GM08714 (cell line): ENCODE measurements at regions not wholly inside any gene's neighbourhood (a gene's known extent, or its start where the extent isn't known, plus 50 kb on each side); places are given as distances from the start of the nearest gene placed in this dataset.

ENCODE experiments used
- H3K4me3 ChIP-seq: fragments of 200-500 bp; sonication (Bioruptor generic); 2 replicates; pipeline ENCODE4 v1.5.1; 2014; ENCODE audit warnings: mild to moderate bottlenecking, low read length, inconsistent platforms
- ZNF274 ChIP-seq: IDR thresholded peaks from 2 replicates; pipeline ENCODE4 v1.6.1; 2012; ENCODE audit warnings: mild to moderate bottlenecking, low read depth, low read length

- no peak overlapping the region for H3K4me3 ChIP-seq
- no peak for TF ChIP-seq ZNF274
Measured at GRCh38 chr17:69800870-69801269, 274.2 kb upstream of the KCNJ16 start.

GRCh38 chr17:69801368-69801767 lies 273.7 kb upstream of the KCNJ16 start:
- no peak overlapping the region for H3K4me3 ChIP-seq
- TF ChIP-seq ZNF274 = no peak

- no peak for TF ChIP-seq ZNF274
- H3K4me3 ChIP-seq = no peak overlapping the region
Measured at GRCh38 chr17:69802045-69802740, 272.8 kb upstream of the KCNJ16 start.

- TF ChIP-seq ZNF274 = no peak
- no peak overlapping the region for H3K4me3 ChIP-seq
Measured at GRCh38 chr17:69809331-69809730, 265.7 kb upstream of the KCNJ16 start.

- no peak for TF ChIP-seq ZNF274
Measured at GRCh38 chr17:69810326-69810965, 264.6 kb upstream of the KCNJ16 start.

GRCh38 chr17:69812240-69812837 lies 262.7 kb upstream of the KCNJ16 start:
- TF ChIP-seq ZNF274 = no peak
- no peak overlapping the region for H3K4me3 ChIP-seq

More at GRCh38 chr17:69810326-69810965, 264.6 kb upstream of the KCNJ16 start:
- no peak overlapping the region for H3K4me3 ChIP-seq

GRCh38 chr17:69814031-69814430 lies 261.0 kb upstream of the KCNJ16 start:
- H3K4me3 ChIP-seq = no peak overlapping the region
- TF ChIP-seq ZNF274 = no peak

- no peak for TF ChIP-seq ZNF274
- H3K4me3 ChIP-seq = no peak overlapping the region
Measured at GRCh38 chr17:69815406-69815805, 259.6 kb upstream of the KCNJ16 start.

- TF ChIP-seq ZNF274 = no peak
- H3K4me3 ChIP-seq = no peak overlapping the region
Measured at GRCh38 chr17:69818467-69818866, 256.6 kb upstream of the KCNJ16 start.

GRCh38 chr17:69819316-69820087 lies 255.5 kb upstream of the KCNJ16 start:
- H3K4me3 ChIP-seq = no peak overlapping the region
- TF ChIP-seq ZNF274 = no peak

- no peak overlapping the region for H3K4me3 ChIP-seq
- no peak for TF ChIP-seq ZNF274
Measured at GRCh38 chr17:69820876-69821473, 254.1 kb upstream of the KCNJ16 start.

GRCh38 chr17:69822314-69822875 lies 252.6 kb upstream of the KCNJ16 start:
- no peak overlapping the region for H3K4me3 ChIP-seq
- TF ChIP-seq ZNF274 = no peak

- no peak overlapping the region for H3K4me3 ChIP-seq
- TF ChIP-seq ZNF274 = no peak
Measured at GRCh38 chr17:69828087-69828486, 246.9 kb upstream of the KCNJ16 start.

GRCh38 chr17:69834494-69834893 lies 240.5 kb upstream of the KCNJ16 start:
- no peak for TF ChIP-seq ZNF274
- no peak overlapping the region for H3K4me3 ChIP-seq
